ENCODE measurements at regions not wholly inside any gene's neighbourhood (a gene's known extent, or its start where the extent isn't known, plus 50 kb on each side); places are given as distances from the start of the nearest gene placed in this dataset.

GRCh38 chr22:22799561-22799960 is 88.1 kb upstream of the IGLL5 start:
- TF ChIP-seq CTCF (IDR thresholded peaks at IDR 0.05): no peak
- TF ChIP-seq POLR2A (IDR thresholded peaks at IDR 0.05): no peak
